Testis (tissue), 2 donors: ENCODE measurements at regions not wholly inside any gene's neighbourhood (a gene's known extent, or its start where the extent isn't known, plus 50 kb on each side); places are given as distances from the start of the nearest gene placed in this dataset.

Experiments used
- DNase-seq: peaks from one replicate; pipeline ENCODE4 v3.0.0-alpha.2; 2019
- H3K27ac ChIP-seq, 2 donors: fragments of 200-600 bp; sonication (generic); one replicate each; pipeline ENCODE4 v1.5.1; 2019
- H3K27me3 ChIP-seq: fragments of 200-600 bp; sonication (generic); one replicate; pipeline ENCODE4 v1.5.1; 2019
- H3K36me3 ChIP-seq: fragments of 200-600 bp; sonication (generic); one replicate; pipeline ENCODE4 v1.5.1; 2017; ENCODE audit warnings: low read depth; ENCODE audit errors: missing control alignments
- H3K4me1 ChIP-seq: fragments of 200-600 bp; sonication (generic); one replicate; pipeline ENCODE4 v1.5.1; 2019
- H3K4me3 ChIP-seq, 2 donors: fragments of 200-600 bp; sonication (generic); one replicate each; pipeline ENCODE4 v1.5.1; 2017 to 2019
- H3K9me3 ChIP-seq: fragments of 200-600 bp; sonication (generic); one replicate; pipeline ENCODE4 v1.5.1; 2017
- POLR2A ChIP-seq: fragments of 450-650 bp; IDR thresholded peaks from one replicate; pipeline ENCODE4 v1.6.1; 2017; ENCODE audit warnings: antibody characterized with exemption, mild to moderate bottlenecking, moderate library complexity
- WGBS, 2 donors: methylation state at CpG; one replicate each; pipeline ENCODE4 v1.1.5; 2018; 5-methylcytosine and 5-hydroxymethylcytosine counted together
- intact Hi-C: fragments of 100-400 bp; cut with DNase I; formaldehyde crosslinking; loops from one replicate; pipeline ENCODE4 v1.15.1; 2023; ENCODE audit warnings: low total_unique reads
- TF ChIP-seq, protein P1 (sequence below), 3 experiments: fragments of 450-650 bp in 2 of 3; fragments of 200-600 bp in 1 of 3; sonication (generic) in 1 of 3; IDR thresholded peaks; one replicate each; pipeline ENCODE4 v1.5.1; 2016 to 2019; ENCODE audit warnings: antibody characterized with exemption in 3 of 3, mild to moderate bottlenecking in 2 of 3, moderate library complexity in 1 of 3

- H3K36me3 ChIP-seq = no peaks in the 10 kb centered on the region
- H3K4me1 ChIP-seq = no peaks in the 10 kb centered on the region
- no peak overlapping the region for H3K27ac ChIP-seq
- no peaks in the 10 kb centered on the region for H3K27me3 ChIP-seq
- no peak for TF ChIP-seq POLR2A
- TF ChIP-seq, protein P1, sequence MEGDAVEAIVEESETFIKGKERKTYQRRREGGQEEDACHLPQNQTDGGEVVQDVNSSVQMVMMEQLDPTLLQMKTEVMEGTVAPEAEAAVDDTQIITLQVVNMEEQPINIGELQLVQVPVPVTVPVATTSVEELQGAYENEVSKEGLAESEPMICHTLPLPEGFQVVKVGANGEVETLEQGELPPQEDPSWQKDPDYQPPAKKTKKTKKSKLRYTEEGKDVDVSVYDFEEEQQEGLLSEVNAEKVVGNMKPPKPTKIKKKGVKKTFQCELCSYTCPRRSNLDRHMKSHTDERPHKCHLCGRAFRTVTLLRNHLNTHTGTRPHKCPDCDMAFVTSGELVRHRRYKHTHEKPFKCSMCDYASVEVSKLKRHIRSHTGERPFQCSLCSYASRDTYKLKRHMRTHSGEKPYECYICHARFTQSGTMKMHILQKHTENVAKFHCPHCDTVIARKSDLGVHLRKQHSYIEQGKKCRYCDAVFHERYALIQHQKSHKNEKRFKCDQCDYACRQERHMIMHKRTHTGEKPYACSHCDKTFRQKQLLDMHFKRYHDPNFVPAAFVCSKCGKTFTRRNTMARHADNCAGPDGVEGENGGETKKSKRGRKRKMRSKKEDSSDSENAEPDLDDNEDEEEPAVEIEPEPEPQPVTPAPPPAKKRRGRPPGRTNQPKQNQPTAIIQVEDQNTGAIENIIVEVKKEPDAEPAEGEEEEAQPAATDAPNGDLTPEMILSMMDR (IDR thresholded peaks at IDR 0.05) = no peak
- intact Hi-C loops = no loop called here
- 91 to 97% methylated on average over 2 of the region's 2 CpGs for WGBS, 2 donors
- no peak for DNase-seq
- H3K9me3 ChIP-seq = no peaks in the 10 kb centered on the region
- no peak overlapping the region for H3K4me3 ChIP-seq
These were observed 989.5 kb downstream of the TUSC7 start for GRCh38 chr3:117699058-117699457.

GRCh38 chr3:117700573-117701360, 991.2 kb downstream of the TUSC7 start:
- no peak for DNase-seq
- Histone ChIP-seq H3K36me3 (no peaks in the 10 kb centered on the region), H3K9me3 (no peaks in the 10 kb centered on the region), H3K4me1 (no peaks in the 10 kb centered on the region), H3K27me3 (no peaks in the 10 kb centered on the region), H3K27ac (no peak overlapping the region), H3K4me3 (no peak overlapping the region)
- no peak for TF ChIP-seq POLR2A
- TF ChIP-seq, protein P1 (IDR thresholded peaks at IDR 0.05) = no peak
- intact Hi-C loops = no loop called here
- WGBS, 2 donors = 87 to 90% methylated on average over 6 of the region's 6 CpGs

- intact Hi-C loops = no loop called here
- H3K9me3 ChIP-seq = no peaks in the 10 kb centered on the region
- WGBS, 2 donors = 84 to 85% methylated on average over 3 of the region's 3 CpGs
These were observed 995.4 kb downstream of the TUSC7 start for GRCh38 chr3:117705011-117705410.

GRCh38 chr3:117706037-117706436, 996.5 kb downstream of the TUSC7 start:
- intact Hi-C loops = no loop called here
- Histone ChIP-seq H3K4me3 (no peak overlapping the region), H3K4me1 (no peaks in the 10 kb centered on the region), H3K27me3 (no peaks in the 10 kb centered on the region), H3K36me3 (no peaks in the 10 kb centered on the region), H3K27ac (no peak overlapping the region), H3K9me3 (no peaks in the 10 kb centered on the region)
- no peak for TF ChIP-seq POLR2A
- TF ChIP-seq, protein P1 (IDR thresholded peaks at IDR 0.05) = no peak
- no peak for DNase-seq
- WGBS, 2 donors = 58 to 64% methylated on average over 1 of the region's 1 CpG

More at GRCh38 chr3:117705011-117705410, 995.4 kb downstream of the TUSC7 start:
- no peaks in the 10 kb centered on the region for H3K36me3 ChIP-seq
- no peak for DNase-seq
- H3K27ac ChIP-seq = no peak overlapping the region
- TF ChIP-seq, protein P1 (IDR thresholded peaks at IDR 0.05) = no peak
- no peak for TF ChIP-seq POLR2A
- H3K27me3 ChIP-seq = no peaks in the 10 kb centered on the region
- H3K4me1 ChIP-seq = no peaks in the 10 kb centered on the region
- H3K4me3 ChIP-seq = no peak overlapping the region

DNA sequence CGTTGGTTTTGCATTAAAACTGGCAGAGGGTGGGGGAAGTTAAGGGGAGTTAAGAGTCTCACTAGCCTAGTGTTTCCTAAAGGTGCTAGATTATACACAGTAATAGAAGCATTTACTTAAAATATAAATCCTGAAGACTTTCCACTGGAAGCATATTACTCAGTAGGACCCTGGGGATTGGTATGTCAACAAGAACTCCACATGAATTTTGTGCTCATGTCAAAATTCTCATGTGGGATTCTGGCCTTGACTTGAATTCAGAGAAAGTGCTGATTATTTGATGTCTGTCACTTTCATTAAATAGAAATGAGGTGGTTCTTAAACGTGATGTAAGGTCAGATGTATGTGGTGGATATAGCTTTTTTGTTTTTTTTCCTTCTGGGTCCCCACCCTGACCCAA, 997.2 kb downstream of the TUSC7 start:
- DNase-seq = no peak
- intact Hi-C loops = no loop called here
- Histone ChIP-seq H3K27ac (no peak overlapping the region), H3K27me3 (no peaks in the 10 kb centered on the region), H3K4me1 (no peaks in the 10 kb centered on the region), H3K36me3 (no peaks in the 10 kb centered on the region), H3K9me3 (no peaks in the 10 kb centered on the region), H3K4me3 (no peak overlapping the region)
- no peak for TF ChIP-seq POLR2A
- TF ChIP-seq, protein P1 (IDR thresholded peaks at IDR 0.05) = no peak
- WGBS, 2 donors = 79 to 81% methylated on average over 2 of the region's 2 CpGs
